ENCODE measurements at regions not wholly inside any gene's neighbourhood (a gene's known extent, or its start where the extent isn't known, plus 50 kb on each side); places are given as distances from the start of the nearest gene placed in this dataset.

GRCh38 chrX:981791-982626, 230.4 kb downstream of the CRLF2 start:
- peaks cover 82% of the 10 kb centered on the region for H3K9me3 Mint-ChIP-seq
- H3K4me1 Mint-ChIP-seq: no peaks in the 10 kb centered on the region; the same call in 2 of the 3 replicates
- peaks cover 49% of the 10 kb centered on the region for H3K36me3 Mint-ChIP-seq (ENCODE audit: low read depth)
- H3K79me2 ChIP-seq (replicated peaks; ENCODE audit: insufficient read depth): no peaks in the 10 kb centered on the region
- H3K4me2 ChIP-seq: peak overlapping the region; percentile 73
- peaks cover 18% of the 10 kb centered on the region; the same call in 1 of the 2 replicates for H3K27me3 ChIP-seq (ENCODE audit: insufficient read depth)
- H4K20me1 ChIP-seq (replicated peaks; ENCODE audit: insufficient read depth): no peaks in the 10 kb centered on the region
- peak overlapping the region; percentile 40; the same call in 1 of the 3 replicates for H3K4me3 Mint-ChIP-seq
- TF ChIP-seq JUNB (IDR thresholded peaks at IDR 0.05; ENCODE audit: unreplicated experiment): no peak
- no peak for TF ChIP-seq CREB1 (CRISPR knock-in tag; IDR thresholded peaks at IDR 0.05; ENCODE audit: low read depth)
- TF ChIP-seq, protein P1, sequence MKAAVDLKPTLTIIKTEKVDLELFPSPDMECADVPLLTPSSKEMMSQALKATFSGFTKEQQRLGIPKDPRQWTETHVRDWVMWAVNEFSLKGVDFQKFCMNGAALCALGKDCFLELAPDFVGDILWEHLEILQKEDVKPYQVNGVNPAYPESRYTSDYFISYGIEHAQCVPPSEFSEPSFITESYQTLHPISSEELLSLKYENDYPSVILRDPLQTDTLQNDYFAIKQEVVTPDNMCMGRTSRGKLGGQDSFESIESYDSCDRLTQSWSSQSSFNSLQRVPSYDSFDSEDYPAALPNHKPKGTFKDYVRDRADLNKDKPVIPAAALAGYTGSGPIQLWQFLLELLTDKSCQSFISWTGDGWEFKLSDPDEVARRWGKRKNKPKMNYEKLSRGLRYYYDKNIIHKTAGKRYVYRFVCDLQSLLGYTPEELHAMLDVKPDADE (IDR thresholded peaks at IDR 0.05): peak; percentile 37; the same call in 1 of the 2 replicates
- TF ChIP-seq, protein P2, sequence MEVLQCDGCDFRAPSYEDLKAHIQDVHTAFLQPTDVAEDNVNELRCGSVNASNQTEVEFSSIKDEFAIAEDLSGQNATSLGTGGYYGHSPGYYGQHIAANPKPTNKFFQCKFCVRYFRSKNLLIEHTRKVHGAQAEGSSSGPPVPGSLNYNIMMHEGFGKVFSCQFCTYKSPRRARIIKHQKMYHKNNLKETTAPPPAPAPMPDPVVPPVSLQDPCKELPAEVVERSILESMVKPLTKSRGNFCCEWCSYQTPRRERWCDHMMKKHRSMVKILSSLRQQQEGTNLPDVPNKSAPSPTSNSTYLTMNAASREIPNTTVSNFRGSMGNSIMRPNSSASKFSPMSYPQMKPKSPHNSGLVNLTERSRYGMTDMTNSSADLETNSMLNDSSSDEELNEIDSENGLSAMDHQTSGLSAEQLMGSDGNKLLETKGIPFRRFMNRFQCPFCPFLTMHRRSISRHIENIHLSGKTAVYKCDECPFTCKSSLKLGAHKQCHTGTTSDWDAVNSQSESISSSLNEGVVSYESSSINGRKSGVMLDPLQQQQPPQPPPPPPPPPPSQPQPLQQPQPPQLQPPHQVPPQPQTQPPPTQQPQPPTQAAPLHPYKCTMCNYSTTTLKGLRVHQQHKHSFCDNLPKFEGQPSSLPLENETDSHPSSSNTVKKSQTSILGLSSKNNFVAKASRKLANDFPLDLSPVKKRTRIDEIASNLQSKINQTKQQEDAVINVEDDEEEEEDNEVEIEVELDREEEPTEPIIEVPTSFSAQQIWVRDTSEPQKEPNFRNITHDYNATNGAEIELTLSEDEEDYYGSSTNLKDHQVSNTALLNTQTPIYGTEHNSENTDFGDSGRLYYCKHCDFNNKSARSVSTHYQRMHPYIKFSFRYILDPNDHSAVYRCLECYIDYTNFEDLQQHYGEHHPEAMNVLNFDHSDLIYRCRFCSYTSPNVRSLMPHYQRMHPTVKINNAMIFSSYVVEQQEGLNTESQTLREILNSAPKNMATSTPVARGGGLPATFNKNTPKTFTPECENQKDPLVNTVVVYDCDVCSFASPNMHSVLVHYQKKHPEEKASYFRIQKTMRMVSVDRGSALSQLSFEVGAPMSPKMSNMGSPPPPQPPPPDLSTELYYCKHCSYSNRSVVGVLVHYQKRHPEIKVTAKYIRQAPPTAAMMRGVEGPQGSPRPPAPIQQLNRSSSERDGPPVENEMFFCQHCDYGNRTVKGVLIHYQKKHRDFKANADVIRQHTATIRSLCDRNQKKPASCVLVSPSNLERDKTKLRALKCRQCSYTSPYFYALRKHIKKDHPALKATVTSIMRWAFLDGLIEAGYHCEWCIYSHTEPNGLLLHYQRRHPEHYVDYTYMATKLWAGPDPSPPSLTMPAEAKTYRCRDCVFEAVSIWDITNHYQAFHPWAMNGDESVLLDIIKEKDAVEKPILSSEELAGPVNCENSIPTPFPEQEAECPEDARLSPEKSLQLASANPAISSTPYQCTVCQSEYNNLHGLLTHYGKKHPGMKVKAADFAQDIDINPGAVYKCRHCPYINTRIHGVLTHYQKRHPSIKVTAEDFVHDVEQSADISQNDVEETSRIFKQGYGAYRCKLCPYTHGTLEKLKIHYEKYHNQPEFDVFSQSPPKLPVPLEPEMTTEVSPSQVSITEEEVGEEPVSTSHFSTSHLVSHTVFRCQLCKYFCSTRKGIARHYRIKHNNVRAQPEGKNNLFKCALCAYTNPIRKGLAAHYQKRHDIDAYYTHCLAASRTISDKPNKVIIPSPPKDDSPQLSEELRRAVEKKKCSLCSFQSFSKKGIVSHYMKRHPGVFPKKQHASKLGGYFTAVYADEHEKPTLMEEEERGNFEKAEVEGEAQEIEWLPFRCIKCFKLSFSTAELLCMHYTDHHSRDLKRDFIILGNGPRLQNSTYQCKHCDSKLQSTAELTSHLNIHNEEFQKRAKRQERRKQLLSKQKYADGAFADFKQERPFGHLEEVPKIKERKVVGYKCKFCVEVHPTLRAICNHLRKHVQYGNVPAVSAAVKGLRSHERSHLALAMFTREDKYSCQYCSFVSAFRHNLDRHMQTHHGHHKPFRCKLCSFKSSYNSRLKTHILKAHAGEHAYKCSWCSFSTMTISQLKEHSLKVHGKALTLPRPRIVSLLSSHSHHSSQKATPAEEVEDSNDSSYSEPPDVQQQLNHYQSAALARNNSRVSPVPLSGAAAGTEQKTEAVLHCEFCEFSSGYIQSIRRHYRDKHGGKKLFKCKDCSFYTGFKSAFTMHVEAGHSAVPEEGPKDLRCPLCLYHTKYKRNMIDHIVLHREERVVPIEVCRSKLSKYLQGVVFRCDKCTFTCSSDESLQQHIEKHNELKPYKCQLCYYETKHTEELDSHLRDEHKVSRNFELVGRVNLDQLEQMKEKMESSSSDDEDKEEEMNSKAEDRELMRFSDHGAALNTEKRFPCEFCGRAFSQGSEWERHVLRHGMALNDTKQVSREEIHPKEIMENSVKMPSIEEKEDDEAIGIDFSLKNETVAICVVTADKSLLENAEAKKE (CRISPR knock-in tag; IDR thresholded peaks at IDR 0.05): no peak
- TF ChIP-seq, protein P3, sequence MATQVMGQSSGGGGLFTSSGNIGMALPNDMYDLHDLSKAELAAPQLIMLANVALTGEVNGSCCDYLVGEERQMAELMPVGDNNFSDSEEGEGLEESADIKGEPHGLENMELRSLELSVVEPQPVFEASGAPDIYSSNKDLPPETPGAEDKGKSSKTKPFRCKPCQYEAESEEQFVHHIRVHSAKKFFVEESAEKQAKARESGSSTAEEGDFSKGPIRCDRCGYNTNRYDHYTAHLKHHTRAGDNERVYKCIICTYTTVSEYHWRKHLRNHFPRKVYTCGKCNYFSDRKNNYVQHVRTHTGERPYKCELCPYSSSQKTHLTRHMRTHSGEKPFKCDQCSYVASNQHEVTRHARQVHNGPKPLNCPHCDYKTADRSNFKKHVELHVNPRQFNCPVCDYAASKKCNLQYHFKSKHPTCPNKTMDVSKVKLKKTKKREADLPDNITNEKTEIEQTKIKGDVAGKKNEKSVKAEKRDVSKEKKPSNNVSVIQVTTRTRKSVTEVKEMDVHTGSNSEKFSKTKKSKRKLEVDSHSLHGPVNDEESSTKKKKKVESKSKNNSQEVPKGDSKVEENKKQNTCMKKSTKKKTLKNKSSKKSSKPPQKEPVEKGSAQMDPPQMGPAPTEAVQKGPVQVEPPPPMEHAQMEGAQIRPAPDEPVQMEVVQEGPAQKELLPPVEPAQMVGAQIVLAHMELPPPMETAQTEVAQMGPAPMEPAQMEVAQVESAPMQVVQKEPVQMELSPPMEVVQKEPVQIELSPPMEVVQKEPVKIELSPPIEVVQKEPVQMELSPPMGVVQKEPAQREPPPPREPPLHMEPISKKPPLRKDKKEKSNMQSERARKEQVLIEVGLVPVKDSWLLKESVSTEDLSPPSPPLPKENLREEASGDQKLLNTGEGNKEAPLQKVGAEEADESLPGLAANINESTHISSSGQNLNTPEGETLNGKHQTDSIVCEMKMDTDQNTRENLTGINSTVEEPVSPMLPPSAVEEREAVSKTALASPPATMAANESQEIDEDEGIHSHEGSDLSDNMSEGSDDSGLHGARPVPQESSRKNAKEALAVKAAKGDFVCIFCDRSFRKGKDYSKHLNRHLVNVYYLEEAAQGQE (IDR thresholded peaks at IDR 0.05; ENCODE audit: unreplicated experiment): no peak
- peak; percentile 96 for TF ChIP-seq NANOG (IDR thresholded peaks at IDR 0.05; ENCODE audit: borderline replicate concordance)
- peak; percentile 47; the same call in 1 of the 2 replicates for TF ChIP-seq POLR2AphosphoS5 (IDR thresholded peaks at IDR 0.05; ENCODE audit: low read depth)
- TF ChIP-seq, protein P4, sequence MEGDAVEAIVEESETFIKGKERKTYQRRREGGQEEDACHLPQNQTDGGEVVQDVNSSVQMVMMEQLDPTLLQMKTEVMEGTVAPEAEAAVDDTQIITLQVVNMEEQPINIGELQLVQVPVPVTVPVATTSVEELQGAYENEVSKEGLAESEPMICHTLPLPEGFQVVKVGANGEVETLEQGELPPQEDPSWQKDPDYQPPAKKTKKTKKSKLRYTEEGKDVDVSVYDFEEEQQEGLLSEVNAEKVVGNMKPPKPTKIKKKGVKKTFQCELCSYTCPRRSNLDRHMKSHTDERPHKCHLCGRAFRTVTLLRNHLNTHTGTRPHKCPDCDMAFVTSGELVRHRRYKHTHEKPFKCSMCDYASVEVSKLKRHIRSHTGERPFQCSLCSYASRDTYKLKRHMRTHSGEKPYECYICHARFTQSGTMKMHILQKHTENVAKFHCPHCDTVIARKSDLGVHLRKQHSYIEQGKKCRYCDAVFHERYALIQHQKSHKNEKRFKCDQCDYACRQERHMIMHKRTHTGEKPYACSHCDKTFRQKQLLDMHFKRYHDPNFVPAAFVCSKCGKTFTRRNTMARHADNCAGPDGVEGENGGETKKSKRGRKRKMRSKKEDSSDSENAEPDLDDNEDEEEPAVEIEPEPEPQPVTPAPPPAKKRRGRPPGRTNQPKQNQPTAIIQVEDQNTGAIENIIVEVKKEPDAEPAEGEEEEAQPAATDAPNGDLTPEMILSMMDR (conservative IDR thresholded peaks at IDR 0.05; ENCODE audit: low read depth in 2 of 2): no peak
- TF ChIP-seq ZNF114 (CRISPR knock-in tag; IDR thresholded peaks at IDR 0.05): no peak
- no peak for TF ChIP-seq EZH2phosphoT487 (IDR thresholded peaks at IDR 0.05; ENCODE audit: unreplicated experiment)
- no peak for TF ChIP-seq STAT1 (IDR thresholded peaks at IDR 0.05; ENCODE audit: unreplicated experiment)
- TF ChIP-seq EZH2 (IDR thresholded peaks at IDR 0.05; ENCODE audit: low read depth, unreplicated experiment): no peak
- TF ChIP-seq ZNF331 (CRISPR knock-in tag; IDR thresholded peaks at IDR 0.05; ENCODE audit: low read depth): no peak
- H3F3A ChIP-seq (replicated peaks; ENCODE audit: low read depth): no peaks in the 10 kb centered on the region
- H3K9me2 ChIP-seq (ENCODE audit: insufficient read depth): no peaks in the 10 kb centered on the region
- DNase-seq (ENCODE audit: low spot score) (peak; percentile 92), ATAC-seq (peak; percentile 84)
- H3K27ac Mint-ChIP-seq: no peak overlapping the region
- peak overlapping the region; percentile 2; the same call in 1 of the 2 replicates for H3K27ac ChIP-seq (ENCODE audit: low read depth)
- peak overlapping the region; percentile 44 for H3K4me3 ChIP-seq
- H2AFZ ChIP-seq: no peak overlapping the region
- H3K27me3 Mint-ChIP-seq (ENCODE audit: insufficient read depth, low read depth, poor library complexity): peaks cover 17% of the 10 kb centered on the region
- peaks cover 23% of the 10 kb centered on the region for H3K4me1 ChIP-seq (ENCODE audit: insufficient read depth)
- H3K36me3 ChIP-seq (ENCODE audit: insufficient read depth): peaks cover 4% of the 10 kb centered on the region; the same call in 1 of the 2 replicates

Measured in GM23338 (cell line).